ENCODE measurements at regions not wholly inside any gene's neighbourhood (a gene's known extent, or its start where the extent isn't known, plus 50 kb on each side); places are given as distances from the start of the nearest gene placed in this dataset.
"Not testable (repeated sequence)": the region's sequence is repeated elsewhere in the genome, so short reads cannot be mapped to it uniquely, and the experiment has no call there.

DNA sequence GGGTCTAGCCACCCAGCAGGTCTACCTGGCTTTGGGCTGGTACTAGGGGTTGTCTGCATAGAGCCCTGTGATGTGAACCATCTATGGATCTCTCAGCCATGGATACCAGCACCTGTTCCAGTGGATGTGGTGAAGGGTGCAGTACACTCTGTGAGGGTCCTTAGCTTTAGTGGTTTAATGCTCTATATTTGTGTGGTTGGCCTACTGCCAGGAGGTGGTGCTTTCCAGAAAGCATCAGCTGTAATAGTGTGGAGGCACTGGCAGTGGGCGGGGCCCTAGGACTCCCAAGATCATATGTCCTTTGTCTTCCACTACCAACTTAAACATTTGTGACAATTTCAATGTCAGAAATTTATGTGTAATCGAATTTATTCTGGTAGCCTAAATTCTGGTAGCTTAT, 1065.1 kb downstream of the RPIA start:
- DNase-seq (ENCODE audit: low read depth in 4 of 4, low spot score in 2 of 4): not testable (repeated sequence)

DNA sequence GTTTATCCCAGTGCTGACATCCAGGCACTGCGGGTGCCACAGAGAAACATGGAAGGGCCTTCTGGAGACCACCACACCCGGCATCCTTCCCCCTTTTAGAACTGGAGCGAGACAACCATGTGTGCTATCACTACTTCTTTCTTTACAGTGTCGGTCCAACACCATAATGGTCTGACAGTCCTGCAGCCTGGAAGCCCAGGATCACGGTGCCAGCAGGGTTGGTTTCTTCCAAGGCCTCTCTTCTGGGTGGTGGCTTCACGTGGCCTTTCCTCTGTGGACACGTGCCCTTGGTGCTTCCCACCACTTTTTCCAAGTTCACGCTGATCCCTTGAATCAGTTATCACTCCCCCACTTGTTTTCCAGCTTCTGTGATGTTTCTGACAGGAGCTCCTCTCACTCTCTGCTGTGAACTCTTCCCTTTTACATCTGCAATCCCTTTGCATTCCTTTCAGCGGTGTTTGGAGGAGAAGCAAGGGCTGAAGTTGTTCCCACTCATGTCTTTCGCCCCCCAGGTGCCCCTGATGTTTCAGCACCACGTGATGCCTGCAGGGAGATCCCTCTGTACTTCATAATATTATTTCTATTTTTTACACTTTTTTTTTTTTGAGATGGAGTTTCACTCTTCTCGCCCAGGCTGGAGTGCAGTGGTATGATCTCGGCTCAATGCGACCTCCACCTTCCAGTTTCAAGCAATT, 1067.0 kb downstream of the RPIA start:
- not testable (repeated sequence) for DNase-seq (ENCODE audit: low read depth in 4 of 4, low spot score in 2 of 4)

DNA sequence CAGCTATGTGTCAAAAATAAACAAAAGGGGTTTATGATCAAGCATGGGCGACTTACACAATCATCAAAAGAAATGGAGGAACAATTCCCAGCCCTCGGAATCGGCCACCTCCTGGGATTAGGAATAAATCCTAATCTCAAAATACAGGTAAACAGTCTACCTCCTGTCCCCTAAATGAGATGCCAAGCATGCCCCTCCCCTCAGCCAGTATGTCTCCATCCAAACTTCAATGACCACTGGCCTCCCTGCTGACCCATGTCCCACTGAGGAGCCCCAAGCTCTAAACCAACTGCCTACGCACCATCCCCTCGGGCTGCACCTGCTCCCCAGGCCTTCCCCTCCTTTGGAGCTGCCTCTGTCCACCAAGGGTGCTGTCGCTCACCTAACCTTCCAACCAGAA, 1069.3 kb downstream of the RPIA start:
- DNase-seq (ENCODE audit: low read depth in 4 of 4, low spot score in 2 of 4): not testable (repeated sequence)

DNA sequence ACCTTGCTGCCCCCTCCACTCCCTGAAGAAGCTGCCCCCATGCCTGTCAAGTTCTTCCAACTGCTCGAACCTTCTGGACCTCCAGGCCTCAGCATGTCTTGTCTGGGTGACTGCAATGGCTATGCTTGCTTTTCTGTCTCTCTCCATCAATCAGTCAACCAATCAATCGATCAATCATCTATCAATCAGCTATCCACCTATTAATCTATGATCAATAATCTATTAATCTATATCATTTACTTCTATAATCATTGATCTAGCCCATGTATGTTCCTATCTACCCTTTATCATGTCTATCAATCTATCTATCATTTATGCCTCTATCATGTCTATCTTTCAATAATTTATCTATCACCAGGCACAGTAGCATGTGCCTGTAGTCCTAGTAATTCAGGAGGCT, 1069.7 kb downstream of the RPIA start:
- DNase-seq (ENCODE audit: low read depth in 4 of 4, low spot score in 2 of 4): not testable (repeated sequence)

DNA sequence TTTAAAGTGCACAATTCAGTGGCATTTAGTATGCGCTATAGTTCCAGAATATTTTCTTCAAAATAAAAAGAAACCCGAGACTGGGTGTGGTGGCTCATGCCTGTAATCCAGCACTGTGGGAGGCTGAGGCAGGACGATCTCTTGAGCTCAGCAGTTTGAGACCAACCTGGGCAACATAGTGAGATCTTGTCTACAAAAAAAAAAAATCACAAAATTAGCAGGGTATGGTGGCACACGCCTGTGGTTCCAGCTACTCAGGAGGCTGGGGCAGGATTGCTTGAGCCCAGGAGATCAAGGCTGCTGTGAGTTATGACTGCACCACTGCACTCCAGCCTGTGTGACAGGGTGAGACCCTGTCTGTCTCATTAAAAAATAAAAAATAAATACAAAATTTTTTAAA, 1070.4 kb downstream of the RPIA start:
- DNase-seq (ENCODE audit: low read depth in 4 of 4, low spot score in 2 of 4): not testable (repeated sequence)

DNA sequence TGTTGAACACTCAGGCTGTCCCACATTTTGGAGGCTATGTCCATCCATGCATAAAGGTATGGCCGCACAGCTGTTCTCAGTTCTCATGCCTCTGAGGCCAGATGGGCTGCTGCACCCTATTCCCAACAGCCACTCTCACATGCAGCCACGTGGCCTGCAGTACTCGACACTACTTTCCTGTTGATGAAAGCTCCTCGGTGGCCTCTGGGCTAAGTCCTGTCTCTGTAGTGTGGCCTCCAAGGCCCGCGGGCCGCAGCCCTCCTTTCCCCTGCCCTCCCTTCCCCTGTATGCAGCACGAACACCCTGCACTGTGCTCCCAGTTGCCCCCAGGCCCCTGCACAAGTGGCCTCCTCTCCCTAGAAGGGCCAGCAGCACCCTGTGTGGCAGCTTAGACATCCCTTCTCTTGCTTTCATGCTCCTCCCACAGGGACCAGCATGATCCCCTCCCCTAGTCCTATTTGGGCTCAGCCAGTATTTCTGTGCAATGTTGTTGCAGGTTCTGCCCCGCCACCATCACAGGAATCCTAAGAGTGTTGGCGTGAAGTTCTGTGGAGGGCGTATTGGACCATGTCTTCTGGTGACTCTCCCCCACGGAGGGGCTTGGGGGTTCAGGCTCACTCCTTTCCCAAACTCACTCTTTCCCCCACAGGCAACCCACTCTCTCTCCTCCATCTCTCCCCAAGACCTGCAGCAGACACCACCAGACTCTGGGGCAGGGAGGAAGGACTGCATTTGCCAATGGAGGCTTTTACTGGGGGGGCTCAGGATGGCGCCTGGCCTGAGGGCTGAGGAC, 1071.2 kb downstream of the RPIA start:
- DNase-seq (ENCODE audit: low read depth in 4 of 4, low spot score in 2 of 4): not testable (repeated sequence)

DNA sequence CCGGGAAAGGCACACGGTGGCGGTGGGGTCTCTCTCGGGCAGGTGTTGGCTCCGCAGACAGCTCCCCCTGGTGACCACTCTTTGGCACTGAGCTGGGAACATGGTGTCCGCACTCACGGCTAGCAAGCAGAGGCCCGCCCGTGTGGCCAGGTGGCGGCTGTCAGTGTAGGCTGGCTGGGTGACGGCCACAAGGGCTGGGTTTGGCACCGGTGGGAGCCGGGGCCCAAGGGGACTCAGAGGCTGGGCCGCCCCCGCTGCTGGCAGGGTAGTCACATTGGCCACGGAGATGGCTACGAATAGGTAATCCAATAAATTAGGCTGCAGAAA, 1071.7 kb downstream of the RPIA start:
- DNase-seq (ENCODE audit: low read depth in 4 of 4, low spot score in 2 of 4): no peak

DNA sequence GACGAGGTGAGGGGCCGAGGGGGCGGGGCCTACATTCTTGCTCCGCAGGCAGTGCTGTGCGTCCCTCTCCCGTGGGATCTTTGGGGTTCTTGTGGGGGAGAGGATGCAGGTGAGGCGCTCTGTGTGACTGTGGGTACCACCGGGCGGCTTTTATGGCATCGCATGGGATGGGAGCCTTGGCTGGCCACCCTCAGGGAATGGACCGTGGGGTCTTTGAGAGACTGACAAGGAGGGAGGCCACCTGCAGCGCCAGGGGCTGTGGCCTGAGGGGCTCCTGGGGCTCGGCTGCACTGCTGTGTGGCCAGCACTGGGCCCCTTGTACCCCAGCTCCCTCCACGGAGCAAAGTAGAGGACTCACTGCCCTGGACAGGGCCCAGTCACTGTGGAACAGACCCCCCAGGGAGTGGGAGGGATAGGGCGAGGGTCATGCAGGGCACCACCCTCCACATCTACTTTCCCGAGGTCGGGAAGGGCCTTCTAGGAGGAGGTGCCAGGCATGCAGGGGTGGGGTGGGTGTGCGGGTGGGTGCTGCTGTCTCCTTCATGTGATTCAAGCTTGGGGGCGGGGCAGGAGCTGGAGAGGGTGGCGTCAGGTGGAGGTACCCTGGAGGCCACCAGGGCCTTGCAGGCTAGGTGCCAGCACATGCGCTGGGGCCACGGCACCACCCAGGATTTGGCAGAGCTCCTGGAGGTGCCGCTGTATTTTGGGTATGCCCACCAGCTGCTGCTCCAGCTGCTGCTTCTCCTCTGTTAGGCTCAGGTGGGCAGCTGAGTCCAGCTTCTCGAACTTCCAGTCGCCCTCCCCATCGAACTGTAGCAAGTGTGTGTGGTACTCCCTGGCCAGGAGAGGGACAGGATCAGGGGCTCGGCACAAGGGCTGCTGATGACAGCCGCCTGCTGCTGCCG, 1072.4 kb downstream of the RPIA start:
- DNase-seq (ENCODE audit: low read depth in 4 of 4, low spot score in 2 of 4): no peak

DNA sequence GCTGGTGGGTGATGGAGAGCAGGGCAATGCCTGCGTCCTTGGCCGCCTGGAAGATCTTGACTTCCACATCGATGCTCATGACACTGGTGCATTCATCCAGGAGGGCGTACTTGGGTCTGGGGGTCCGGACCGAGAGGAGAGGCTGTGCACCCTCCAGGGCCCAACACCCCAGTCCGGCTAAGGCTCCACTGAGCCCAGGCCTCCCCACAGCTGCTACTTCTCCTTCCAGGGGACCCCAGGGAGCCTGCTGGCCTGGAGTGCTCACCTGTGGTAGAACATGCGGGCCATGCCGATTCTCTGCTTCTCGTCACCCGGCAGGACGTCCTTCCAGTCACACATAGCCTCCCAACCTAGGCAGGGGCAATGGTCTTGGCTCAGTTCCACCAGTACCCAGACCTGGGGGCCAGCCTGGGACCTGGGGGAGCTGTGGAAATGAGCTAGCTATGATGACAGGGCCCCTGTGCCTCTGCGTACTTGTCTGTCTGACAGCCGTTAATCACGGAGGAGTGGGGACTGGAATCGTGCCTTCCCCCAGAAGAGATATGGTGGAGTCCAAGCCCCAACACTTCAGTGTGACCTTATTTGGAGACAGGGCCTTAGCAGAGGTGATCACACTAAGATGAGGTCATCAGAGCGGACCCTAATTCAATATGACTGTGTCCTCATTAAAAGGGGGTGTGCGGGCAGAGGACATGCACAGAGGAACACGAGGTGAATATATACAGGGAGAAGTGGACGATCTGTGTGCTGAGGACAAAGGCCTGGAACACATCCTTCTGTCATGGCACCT, 1073.3 kb downstream of the RPIA start:
- not testable (repeated sequence) for DNase-seq (ENCODE audit: low read depth in 4 of 4, low spot score in 2 of 4)

DNA sequence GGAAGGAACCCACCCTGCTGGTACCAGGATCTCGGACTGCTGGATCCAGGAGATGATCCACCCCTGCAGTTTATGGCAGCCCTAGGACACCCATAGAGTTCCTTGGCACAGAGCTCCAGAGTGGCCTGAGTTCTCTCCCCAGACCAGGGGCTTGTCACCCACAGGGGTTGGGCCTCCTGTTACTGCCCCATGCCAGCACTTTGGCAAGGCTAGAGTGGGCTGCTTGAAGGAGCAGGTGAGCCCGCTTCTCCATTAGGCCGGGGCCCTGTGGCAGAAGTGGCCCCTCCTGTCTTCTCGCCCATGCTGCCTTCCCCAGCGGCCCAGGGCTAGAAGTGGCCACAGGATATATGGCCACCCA, 1073.9 kb downstream of the RPIA start:
- not testable (repeated sequence) for DNase-seq (ENCODE audit: low read depth in 4 of 4, low spot score in 2 of 4)

DNA sequence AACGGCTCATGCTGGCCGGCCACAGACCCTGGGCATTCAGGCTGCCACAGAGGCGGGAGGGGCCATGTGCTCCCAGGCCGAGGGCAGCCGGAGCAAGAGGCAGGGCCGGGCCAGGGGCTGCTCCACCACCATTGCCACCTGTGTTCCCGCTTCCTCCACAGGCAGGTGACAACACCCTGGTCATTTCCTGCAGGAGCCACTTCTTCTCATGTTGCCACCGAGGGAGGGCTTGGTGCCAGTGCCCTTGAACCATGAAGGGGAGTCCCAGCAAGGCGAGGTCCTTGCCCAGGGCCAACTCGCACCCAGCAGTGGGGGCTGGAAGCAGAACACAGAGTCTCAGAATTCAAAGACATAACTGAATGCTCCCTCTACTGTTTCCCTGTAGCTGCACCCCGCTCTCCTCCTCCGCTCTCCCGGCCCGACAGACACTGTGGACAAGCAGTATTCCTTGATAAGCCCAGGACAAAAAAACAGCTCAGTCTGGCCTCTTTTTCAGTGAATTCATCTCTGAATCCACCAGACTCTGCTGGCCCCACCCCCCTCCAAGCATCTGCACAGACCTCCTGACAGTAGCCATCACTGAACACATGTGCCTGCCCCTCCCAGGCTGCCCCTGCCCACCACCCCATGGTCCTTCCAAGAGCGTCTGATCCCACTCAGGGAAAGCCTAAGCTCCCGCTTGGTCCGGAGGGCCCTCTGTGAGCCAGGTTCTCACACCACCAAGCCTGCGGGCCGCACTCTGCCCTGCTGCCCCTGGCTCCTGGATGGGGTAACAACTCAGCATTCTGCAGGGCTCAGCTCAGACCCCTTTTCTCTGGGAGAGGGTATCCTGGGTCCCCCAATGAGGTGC, 1074.9 kb downstream of the RPIA start:
- DNase-seq (ENCODE audit: low read depth in 4 of 4, low spot score in 2 of 4): not testable (repeated sequence)

DNA sequence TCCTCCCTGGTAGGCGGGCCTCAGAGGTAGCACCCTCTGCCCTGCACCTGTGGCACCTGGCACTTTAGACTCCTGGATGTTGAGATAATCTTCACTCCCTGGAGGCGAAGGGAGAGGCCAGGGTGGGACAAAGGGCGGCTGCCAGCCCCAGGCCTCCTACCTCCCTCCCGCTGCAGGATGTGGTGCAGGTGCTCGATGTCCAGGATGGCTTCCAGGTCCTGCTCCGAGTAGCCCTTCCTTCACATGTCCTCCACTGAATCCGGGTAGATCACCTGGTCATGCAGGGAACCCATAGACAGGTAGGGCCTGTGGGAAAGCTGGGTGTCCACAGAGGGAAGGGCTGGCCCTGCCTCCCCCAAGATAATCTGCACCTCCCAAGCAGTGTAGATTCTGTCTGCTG, 1075.6 kb downstream of the RPIA start:
- not testable (repeated sequence) for DNase-seq (ENCODE audit: low read depth in 4 of 4, low spot score in 2 of 4)

DNA sequence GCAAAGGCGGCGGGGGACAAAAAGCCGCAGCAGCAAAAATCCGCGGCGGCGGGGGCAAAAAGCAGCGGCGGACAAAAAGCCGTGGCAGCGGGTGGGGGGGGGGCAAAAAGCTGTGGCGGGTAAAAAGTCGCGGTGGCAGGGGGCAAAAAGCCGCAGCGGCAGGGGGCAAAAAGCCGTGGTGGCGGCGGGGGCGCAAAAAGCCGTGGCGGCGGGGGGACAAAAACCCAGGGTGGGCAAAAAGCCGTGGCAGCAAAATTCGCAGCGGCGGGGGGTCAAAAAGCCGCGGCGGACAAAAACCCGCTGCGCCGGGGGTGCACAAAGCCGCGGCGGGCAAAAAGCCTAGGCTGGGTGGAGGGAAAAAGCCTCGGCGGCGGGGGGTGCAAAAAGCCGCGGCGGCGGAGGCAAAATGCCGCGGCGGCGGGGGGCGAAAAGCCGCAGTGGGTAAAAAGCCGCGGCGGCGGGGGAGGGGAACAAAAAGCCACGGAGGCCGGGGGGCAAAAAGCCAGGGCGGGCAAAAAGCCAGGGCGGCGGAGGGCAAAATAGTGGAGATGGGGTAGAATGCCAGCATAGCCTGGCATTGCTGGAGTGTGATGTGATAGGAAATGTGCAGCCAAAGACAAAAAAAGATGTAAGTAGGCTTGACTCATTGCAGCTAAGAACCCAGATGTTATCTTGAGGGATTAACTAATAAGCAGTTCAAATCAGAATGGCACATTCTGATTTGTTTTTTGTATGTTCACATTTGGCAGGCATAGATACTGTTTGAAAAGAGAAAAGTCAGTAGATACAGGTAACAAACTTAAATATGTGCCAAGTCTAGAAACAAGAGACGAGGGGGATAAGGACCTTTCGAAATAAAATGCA, 1076.3 kb downstream of the RPIA start:
- no peak for DNase-seq (ENCODE audit: low read depth in 4 of 4, low spot score in 2 of 4)

DNA sequence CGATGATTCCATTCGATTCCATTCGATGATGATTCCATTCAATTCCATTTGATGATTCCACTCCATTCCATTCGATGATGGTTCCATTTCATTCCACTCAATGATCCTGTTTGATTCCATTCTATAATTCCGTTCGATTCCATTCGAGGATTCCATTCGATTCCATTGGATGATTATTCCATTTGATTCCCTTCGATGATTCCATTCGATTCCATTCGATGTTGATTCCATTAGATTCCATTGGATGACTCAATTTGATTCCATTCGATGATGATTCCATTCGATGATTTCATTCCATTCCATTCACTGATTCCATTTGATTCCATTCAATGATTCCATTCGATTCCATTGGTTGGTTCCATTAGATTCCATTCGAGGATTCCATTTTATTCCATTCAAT, 1084.4 kb downstream of the RPIA start:
- no peak for DNase-seq (ENCODE audit: low read depth in 4 of 4, low spot score in 2 of 4)

DNA sequence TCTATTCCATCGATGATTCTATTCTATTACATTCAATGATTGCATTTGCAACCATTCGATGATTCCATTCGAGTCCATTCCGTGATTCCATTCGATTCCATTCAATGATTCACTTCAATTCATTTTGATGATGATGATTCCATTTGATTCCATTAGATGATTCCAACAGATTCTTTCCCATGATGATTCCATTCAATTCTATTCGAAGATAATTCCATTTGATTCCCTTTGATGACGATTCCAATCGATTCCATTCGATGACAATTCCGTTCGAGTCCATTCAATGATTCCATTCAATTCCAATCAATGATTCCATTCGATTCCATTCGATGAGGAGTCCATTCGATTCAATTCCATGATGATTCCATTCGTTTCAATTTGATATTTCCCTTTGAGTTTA, 1088.8 kb downstream of the RPIA start:
- no peak for DNase-seq (ENCODE audit: low read depth in 4 of 4, low spot score in 2 of 4)

DNA sequence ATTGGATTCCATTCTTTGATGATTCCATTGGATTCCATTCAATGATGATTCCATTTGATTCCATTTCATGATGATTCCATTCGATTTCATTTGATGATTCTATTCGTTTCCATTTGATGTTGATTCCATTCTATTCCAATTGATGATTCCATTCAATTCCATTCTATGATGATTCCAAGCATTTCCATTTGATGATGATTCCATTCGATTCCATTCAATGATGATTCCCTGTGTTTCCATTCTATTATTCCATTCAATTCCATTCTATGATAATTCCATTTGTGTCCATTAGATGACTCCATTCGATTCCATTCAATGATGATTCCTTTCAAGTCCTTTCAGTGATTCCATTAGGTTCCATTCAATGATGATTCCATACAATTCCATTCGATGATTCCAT, 1090.5 kb downstream of the RPIA start:
- DNase-seq (ENCODE audit: low read depth in 4 of 4, low spot score in 2 of 4): no peak

DNA sequence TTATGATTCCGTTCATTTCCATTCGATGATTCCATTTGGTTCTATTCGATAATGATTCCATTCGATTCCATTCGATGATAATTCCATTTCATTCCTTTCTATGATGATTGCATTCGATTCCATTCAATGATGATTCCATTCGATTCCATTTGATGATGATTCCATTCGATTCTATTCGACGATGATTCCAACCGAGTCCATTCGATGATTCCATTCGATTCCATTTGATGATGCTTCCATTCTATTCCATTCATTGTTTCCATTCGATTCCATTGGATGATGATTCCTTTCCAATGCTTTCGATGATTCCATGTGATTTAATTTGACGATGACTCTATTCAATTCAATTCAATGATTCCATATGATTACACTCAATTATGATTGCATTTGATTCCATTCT, 1093.5 kb downstream of the RPIA start:
- no peak for DNase-seq (ENCODE audit: low read depth in 4 of 4, low spot score in 2 of 4)

DNA sequence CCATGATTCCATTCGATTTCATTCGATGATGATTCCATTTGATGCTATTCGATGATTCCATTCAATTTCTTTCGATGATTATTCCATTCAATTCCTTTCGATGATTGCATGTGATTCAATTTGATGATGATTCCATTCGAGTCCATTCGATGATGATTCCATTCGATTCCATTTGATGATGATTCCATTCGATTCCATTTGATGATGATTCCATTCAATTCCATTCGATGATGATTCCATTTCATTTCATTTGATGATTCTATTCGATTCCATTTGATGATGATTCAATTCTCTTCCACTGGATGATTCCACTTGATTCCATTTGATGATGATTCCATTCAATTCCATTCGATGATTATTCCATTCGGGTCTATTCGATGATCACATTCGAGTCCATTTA, 1094.1 kb downstream of the RPIA start:
- DNase-seq (ENCODE audit: low read depth in 4 of 4, low spot score in 2 of 4): not testable (repeated sequence)

DNA sequence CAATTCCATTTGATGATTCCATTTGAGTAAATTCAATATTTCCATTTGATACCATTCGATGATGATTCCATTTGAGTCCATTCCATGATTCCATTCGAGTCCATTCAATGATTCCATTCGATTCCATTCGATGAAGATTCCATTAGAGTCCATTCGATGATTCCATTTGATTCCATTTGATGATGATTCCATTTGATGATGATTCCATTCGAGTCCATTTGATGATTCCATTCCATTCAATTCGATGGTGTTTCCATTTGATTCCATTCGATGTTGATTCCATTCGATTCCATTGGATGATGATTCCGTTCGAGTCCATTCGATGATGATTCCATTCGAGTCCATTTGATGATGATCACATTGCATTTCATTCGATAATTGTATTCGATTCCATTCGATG, 1095.2 kb downstream of the RPIA start:
- not testable (repeated sequence) for DNase-seq (ENCODE audit: low read depth in 4 of 4, low spot score in 2 of 4)

Data from left renal cortex interstitium (tissue), 4 donors.